Loucy (cell line): ENCODE measurements at regions not wholly inside any gene's neighbourhood (a gene's known extent, or its start where the extent isn't known, plus 50 kb on each side); places are given as distances from the start of the nearest gene placed in this dataset.

Experiments
- CTCF ChIP-seq: fragments of 200-600 bp; sonication (generic); conservative IDR thresholded peaks from 2 replicates; pipeline ENCODE4 v1.5.1; 2014; ENCODE audit warnings: mild to moderate bottlenecking, antibody characterized with exemption, low read length
- EZH2phosphoT487 ChIP-seq: fragments of 200-600 bp; IDR thresholded peaks from 2 replicates; pipeline ENCODE4 v1.6.1; 2018; ENCODE audit warnings: antibody characterized with exemption, mild to moderate bottlenecking, moderate library complexity, borderline replicate concordance

- no peak for TF ChIP-seq CTCF
- TF ChIP-seq EZH2phosphoT487 = no peak
These were observed 318.4 kb downstream of the NR2F2 start for GRCh38 chr15:96648866-96649265.
